ENCODE measurements at regions not wholly inside any gene's neighbourhood (a gene's known extent, or its start where the extent isn't known, plus 50 kb on each side); places are given as distances from the start of the nearest gene placed in this dataset.

GRCh38 chr17:79182176-79183042 lies 107.8 kb downstream of the ENGASE start:
- H3K27me3 ChIP-seq (ENCODE audit: control insufficient read depth, insufficient read depth, low read length) = peaks cover 40% of the 10 kb centered on the region

DNA sequence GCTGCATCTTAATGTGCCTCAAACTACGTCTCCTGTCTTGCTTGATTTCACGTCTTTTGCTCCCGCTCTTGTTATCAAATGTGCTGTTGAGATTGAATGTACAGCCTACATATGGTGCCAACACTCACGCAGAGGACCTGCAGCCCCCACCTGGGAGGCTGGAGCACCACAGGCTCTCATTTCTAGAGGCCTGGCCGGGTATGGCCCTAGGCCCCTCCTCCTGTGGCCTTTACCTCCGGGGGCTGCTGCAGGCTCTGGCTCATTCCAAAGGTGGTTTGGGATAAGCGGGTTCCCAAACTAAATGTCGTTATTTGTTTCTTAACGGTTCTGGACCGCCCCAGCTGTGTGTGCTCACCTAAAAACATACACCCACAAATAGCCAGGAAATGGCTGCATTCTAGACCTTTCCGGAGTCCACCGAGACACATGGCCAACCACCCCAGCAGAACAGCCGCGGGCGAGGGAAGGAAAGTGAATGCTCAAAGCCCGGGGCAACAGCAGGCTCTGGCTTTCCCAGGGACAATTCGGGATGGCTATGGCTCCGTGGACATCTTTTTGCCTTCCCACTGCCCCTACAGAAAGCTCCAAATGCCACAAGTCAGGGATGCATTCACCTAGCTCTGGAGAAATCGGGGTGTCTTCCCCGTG lies 105.9 kb downstream of the ENGASE start:
- Histone ChIP-seq H3K27me3 (ENCODE audit: control insufficient read depth, insufficient read depth, low read length) (peaks cover 32% of the 10 kb centered on the region), H3K4me1 (ENCODE audit: control insufficient read depth, insufficient read depth, low read length) (peaks cover 3% of the 10 kb centered on the region; the same call in 1 of the 2 replicates), H3K4me3 (ENCODE audit: low read depth in 2 of 2, low read length in 2 of 2) (no peak overlapping the region), H3K27ac (ENCODE audit: low read length) (no peak overlapping the region), H3K36me3 (ENCODE audit: control insufficient read depth, insufficient read depth, low read length) (no peaks in the 10 kb centered on the region), H3K9me3 (ENCODE audit: control insufficient read depth, insufficient read depth, low read depth, low read length) (no peaks in the 10 kb centered on the region)
- no TSS peak for BruUV-seq (replicated peaks)
- CTCF ChIA-PET = no interaction called here
- POLR2A ChIA-PET = interaction anchor here (0.5 kb wide), 1 partner anchor 102 kb away, joined by 5 read pairs; no protein-coding TSS in a partner anchor
- no peak for DNase-seq (ENCODE audit: low read depth, low spot score)
- in situ Hi-C loops (cut with HindIII; ENCODE audit: low pct_unique_long_range_greater_than_20kb, low sequenced_read_pairs) = no loop called here
- ATAC-seq = no peak
- intact Hi-C loops (cut with micrococcal nuclease; ENCODE audit: unreplicated experiment) = no loop called here
- TF ChIP-seq SIN3A (IDR thresholded peaks at IDR 0.05; ENCODE audit: borderline replicate concordance, insufficient read depth, low read depth, low read length) (no peak), POLR2AphosphoS5 (IDR thresholded peaks at IDR 0.05; ENCODE audit: low read depth, low read length) (no peak), TCF7L2 (IDR thresholded peaks at IDR 0.05; ENCODE audit: low read depth, low read length) (no peak)
- TF ChIP-seq, protein P1, sequence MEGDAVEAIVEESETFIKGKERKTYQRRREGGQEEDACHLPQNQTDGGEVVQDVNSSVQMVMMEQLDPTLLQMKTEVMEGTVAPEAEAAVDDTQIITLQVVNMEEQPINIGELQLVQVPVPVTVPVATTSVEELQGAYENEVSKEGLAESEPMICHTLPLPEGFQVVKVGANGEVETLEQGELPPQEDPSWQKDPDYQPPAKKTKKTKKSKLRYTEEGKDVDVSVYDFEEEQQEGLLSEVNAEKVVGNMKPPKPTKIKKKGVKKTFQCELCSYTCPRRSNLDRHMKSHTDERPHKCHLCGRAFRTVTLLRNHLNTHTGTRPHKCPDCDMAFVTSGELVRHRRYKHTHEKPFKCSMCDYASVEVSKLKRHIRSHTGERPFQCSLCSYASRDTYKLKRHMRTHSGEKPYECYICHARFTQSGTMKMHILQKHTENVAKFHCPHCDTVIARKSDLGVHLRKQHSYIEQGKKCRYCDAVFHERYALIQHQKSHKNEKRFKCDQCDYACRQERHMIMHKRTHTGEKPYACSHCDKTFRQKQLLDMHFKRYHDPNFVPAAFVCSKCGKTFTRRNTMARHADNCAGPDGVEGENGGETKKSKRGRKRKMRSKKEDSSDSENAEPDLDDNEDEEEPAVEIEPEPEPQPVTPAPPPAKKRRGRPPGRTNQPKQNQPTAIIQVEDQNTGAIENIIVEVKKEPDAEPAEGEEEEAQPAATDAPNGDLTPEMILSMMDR (IDR thresholded peaks at IDR 0.05) = no peak
- TF ChIP-seq, protein P2, sequence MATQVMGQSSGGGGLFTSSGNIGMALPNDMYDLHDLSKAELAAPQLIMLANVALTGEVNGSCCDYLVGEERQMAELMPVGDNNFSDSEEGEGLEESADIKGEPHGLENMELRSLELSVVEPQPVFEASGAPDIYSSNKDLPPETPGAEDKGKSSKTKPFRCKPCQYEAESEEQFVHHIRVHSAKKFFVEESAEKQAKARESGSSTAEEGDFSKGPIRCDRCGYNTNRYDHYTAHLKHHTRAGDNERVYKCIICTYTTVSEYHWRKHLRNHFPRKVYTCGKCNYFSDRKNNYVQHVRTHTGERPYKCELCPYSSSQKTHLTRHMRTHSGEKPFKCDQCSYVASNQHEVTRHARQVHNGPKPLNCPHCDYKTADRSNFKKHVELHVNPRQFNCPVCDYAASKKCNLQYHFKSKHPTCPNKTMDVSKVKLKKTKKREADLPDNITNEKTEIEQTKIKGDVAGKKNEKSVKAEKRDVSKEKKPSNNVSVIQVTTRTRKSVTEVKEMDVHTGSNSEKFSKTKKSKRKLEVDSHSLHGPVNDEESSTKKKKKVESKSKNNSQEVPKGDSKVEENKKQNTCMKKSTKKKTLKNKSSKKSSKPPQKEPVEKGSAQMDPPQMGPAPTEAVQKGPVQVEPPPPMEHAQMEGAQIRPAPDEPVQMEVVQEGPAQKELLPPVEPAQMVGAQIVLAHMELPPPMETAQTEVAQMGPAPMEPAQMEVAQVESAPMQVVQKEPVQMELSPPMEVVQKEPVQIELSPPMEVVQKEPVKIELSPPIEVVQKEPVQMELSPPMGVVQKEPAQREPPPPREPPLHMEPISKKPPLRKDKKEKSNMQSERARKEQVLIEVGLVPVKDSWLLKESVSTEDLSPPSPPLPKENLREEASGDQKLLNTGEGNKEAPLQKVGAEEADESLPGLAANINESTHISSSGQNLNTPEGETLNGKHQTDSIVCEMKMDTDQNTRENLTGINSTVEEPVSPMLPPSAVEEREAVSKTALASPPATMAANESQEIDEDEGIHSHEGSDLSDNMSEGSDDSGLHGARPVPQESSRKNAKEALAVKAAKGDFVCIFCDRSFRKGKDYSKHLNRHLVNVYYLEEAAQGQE (IDR thresholded peaks at IDR 0.05; ENCODE audit: insufficient read depth in 1 of 2, low read depth in 2 of 2, low read length in 1 of 2) = no peak

More at GRCh38 chr17:79182176-79183042, 107.8 kb downstream of the ENGASE start:
- POLR2A ChIA-PET = no interaction called here
- Histone ChIP-seq H3K4me1 (ENCODE audit: control insufficient read depth, insufficient read depth, low read length) (peaks cover 3% of the 10 kb centered on the region; the same call in 1 of the 2 replicates), H3K4me3 (ENCODE audit: low read depth in 2 of 2, low read length in 2 of 2) (no peak overlapping the region), H3K9me3 (ENCODE audit: control insufficient read depth, insufficient read depth, low read depth, low read length) (no peaks in the 10 kb centered on the region), H3K36me3 (ENCODE audit: control insufficient read depth, insufficient read depth, low read length) (no peaks in the 10 kb centered on the region), H3K27ac (ENCODE audit: low read length) (no peak overlapping the region)
- intact Hi-C loops (cut with micrococcal nuclease; ENCODE audit: unreplicated experiment) (no loop called here), in situ Hi-C loops (cut with HindIII; ENCODE audit: low pct_unique_long_range_greater_than_20kb, low sequenced_read_pairs) (no loop called here)
- TF ChIP-seq, protein P2 (IDR thresholded peaks at IDR 0.05; ENCODE audit: insufficient read depth in 1 of 2, low read depth in 2 of 2, low read length in 1 of 2) = no peak
- TF ChIP-seq TCF7L2 (IDR thresholded peaks at IDR 0.05; ENCODE audit: low read depth, low read length) = no peak
- TF ChIP-seq, protein P1 (IDR thresholded peaks at IDR 0.05) = no peak
- TF ChIP-seq POLR2AphosphoS5 (IDR thresholded peaks at IDR 0.05; ENCODE audit: low read depth, low read length) = no peak
- TF ChIP-seq SIN3A (IDR thresholded peaks at IDR 0.05; ENCODE audit: borderline replicate concordance, insufficient read depth, low read depth, low read length) = no peak
- BruUV-seq (replicated peaks) = no TSS peak
- DNase-seq (ENCODE audit: low read depth, low spot score) (no peak), ATAC-seq (no peak)
- CTCF ChIA-PET = no interaction called here
